HepG2 (cell line): ENCODE measurements at regions not wholly inside any gene's neighbourhood (a gene's known extent, or its start where the extent isn't known, plus 50 kb on each side); places are given as distances from the start of the nearest gene placed in this dataset.

ENCODE experiments used
- BCL6 ChIP-seq: IDR thresholded peaks from 2 replicates; pipeline ENCODE4 v1.6.1; 2016; ENCODE audit warnings: missing genetic modification reagents, missing compliant biosample characterization
- BORCS8-MEF2B ChIP-seq: sonication (generic); formaldehyde crosslinking; IDR thresholded peaks from 2 replicates; pipeline ENCODE4 v1.8.0; 2022; ENCODE audit warnings: mild to moderate bottlenecking, missing genetic modification reagents
- PPARG ChIP-seq: conservative IDR thresholded peaks from 2 replicates; pipeline ENCODE4 v1.6.1; 2016; ENCODE audit warnings: missing biosample characterization, missing genetic modification reagents
- RERE ChIP-seq: IDR thresholded peaks from 2 replicates; pipeline ENCODE4 v1.6.1; 2016; ENCODE audit warnings: low read depth, missing genetic modification reagents, missing compliant biosample characterization
- SRSF4 ChIP-seq: fragments of 200-400 bp; formaldehyde crosslinking; IDR thresholded peaks from one replicate; pipeline ENCODE4 v1.6.1; 2018; ENCODE audit warnings: mild to moderate bottlenecking, low read depth, low read length, moderate library complexity; ENCODE audit not compliant: poor library complexity, severe bottlenecking
- SYNCRIP ChIP-seq: fragments of 200-400 bp; formaldehyde crosslinking; IDR thresholded peaks from 2 replicates; pipeline ENCODE4 v1.6.1; 2018; ENCODE audit warnings: mild to moderate bottlenecking, low read depth, low read length; ENCODE audit not compliant: insufficient read depth
- ZBTB33 ChIP-seq: sonication (generic); formaldehyde crosslinking; IDR thresholded peaks from 2 replicates; pipeline ENCODE4 v1.4.0; 2020; ENCODE audit warnings: missing genetic modification reagents
- ZNF160 ChIP-seq: sonication (generic); formaldehyde crosslinking; IDR thresholded peaks from 2 replicates; pipeline ENCODE4 v1.8.0; 2022; ENCODE audit warnings: mild to moderate bottlenecking, inconsistent platforms, missing genetic modification reagents
- ZNF225 ChIP-seq: sonication (generic); formaldehyde crosslinking; IDR thresholded peaks from 2 replicates; pipeline ENCODE4 v1.4.0; 2020; ENCODE audit warnings: mild to moderate bottlenecking, missing genetic modification reagents
- ZNF281 ChIP-seq: sonication (generic); formaldehyde crosslinking; IDR thresholded peaks from 2 replicates; pipeline ENCODE4 v1.4.0; 2020; ENCODE audit warnings: missing genetic modification reagents, borderline replicate concordance
- ZNF317 ChIP-seq: sonication (generic); formaldehyde crosslinking; IDR thresholded peaks from 2 replicates; pipeline ENCODE4 v1.5.0; 2020; ENCODE audit warnings: mild to moderate bottlenecking, missing genetic modification reagents
- TF ChIP-seq, protein P1 (sequence below): IDR thresholded peaks from 2 replicates; pipeline ENCODE4 v1.4.0; 2020; ENCODE audit warnings: mild to moderate bottlenecking, missing genetic modification reagents
- TF ChIP-seq, protein P2 (sequence below): IDR thresholded peaks from 2 replicates; pipeline ENCODE4 v1.6.1; 2012; ENCODE audit warnings: low read depth, low read length, improper control_type of control experiment

- TF ChIP-seq, protein P1, sequence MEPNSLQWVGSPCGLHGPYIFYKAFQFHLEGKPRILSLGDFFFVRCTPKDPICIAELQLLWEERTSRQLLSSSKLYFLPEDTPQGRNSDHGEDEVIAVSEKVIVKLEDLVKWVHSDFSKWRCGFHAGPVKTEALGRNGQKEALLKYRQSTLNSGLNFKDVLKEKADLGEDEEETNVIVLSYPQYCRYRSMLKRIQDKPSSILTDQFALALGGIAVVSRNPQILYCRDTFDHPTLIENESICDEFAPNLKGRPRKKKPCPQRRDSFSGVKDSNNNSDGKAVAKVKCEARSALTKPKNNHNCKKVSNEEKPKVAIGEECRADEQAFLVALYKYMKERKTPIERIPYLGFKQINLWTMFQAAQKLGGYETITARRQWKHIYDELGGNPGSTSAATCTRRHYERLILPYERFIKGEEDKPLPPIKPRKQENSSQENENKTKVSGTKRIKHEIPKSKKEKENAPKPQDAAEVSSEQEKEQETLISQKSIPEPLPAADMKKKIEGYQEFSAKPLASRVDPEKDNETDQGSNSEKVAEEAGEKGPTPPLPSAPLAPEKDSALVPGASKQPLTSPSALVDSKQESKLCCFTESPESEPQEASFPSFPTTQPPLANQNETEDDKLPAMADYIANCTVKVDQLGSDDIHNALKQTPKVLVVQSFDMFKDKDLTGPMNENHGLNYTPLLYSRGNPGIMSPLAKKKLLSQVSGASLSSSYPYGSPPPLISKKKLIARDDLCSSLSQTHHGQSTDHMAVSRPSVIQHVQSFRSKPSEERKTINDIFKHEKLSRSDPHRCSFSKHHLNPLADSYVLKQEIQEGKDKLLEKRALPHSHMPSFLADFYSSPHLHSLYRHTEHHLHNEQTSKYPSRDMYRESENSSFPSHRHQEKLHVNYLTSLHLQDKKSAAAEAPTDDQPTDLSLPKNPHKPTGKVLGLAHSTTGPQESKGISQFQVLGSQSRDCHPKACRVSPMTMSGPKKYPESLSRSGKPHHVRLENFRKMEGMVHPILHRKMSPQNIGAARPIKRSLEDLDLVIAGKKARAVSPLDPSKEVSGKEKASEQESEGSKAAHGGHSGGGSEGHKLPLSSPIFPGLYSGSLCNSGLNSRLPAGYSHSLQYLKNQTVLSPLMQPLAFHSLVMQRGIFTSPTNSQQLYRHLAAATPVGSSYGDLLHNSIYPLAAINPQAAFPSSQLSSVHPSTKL (CRISPR knock-in tag), result peak; percentile 81
- TF ChIP-seq SRSF4 (no peak), ZNF317 (no peak), RERE (CRISPR knock-in tag) (no peak), SYNCRIP (no peak), PPARG (CRISPR knock-in tag) (0 out of 2 replicates have a peak, but pooled peaks have one; percentile 42), BCL6 (CRISPR knock-in tag) (peak; percentile 67), ZNF225 (no peak), ZNF281 (CRISPR knock-in tag) (no peak), BORCS8-MEF2B (CRISPR knock-in tag) (no peak), ZNF160 (no peak), ZBTB33 (CRISPR knock-in tag) (no peak)
- TF ChIP-seq, protein P2, sequence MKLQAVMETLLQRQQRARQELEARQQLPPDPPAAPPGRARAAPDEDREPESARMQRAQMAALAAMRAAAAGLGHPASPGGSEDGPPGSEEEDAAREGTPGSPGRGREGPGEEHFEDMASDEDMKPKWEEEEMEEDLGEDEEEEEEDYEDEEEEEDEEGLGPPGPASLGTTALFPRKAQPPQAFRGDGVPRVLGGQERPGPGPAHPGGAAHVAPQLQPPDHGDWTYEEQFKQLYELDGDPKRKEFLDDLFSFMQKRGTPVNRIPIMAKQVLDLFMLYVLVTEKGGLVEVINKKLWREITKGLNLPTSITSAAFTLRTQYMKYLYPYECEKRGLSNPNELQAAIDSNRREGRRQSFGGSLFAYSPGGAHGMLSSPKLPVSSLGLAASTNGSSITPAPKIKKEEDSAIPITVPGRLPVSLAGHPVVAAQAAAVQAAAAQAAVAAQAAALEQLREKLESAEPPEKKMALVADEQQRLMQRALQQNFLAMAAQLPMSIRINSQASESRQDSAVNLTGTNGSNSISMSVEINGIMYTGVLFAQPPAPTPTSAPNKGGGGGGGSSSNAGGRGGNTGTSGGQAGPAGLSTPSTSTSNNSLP, result 0 out of 2 replicates have a peak, but pooled peaks have one; percentile 7
Observed at GRCh38 chr6:151682922-151683321, 124.6 kb upstream of the ESR1 start (continued).
